PC-3 (cell line): ENCODE measurements at regions not wholly inside any gene's neighbourhood (a gene's known extent, or its start where the extent isn't known, plus 50 kb on each side); places are given as distances from the start of the nearest gene placed in this dataset.

ENCODE experiments used
- ATAC-seq: fragments of 200-7000 bp; cut with Tn5 transposase; 2 replicates; pipeline ENCODE4 v1.9.1; 2020; ENCODE audit warnings: mild to moderate bottlenecking, moderate library complexity
- BruUV-seq: library from RNA; stranded (reverse); fragments of 400-500 nt; replicated peaks from 2 replicates; lab custom pipeline; 2021; lab: Mats Ljungman, UMichigan
- CTCF ChIA-PET: fragments of 300-600 bp; sonication (Branson Sonifier 250); formaldehyde crosslinking; loops from one replicate; lab custom pipeline; 2022; ENCODE audit warnings: antibody characterized with exemption; lab: Charles Lee
- POLR2A ChIA-PET: fragments of 300-600 bp; sonication (Branson Sonifier 250); formaldehyde crosslinking; loops from one replicate; lab custom pipeline; 2022; ENCODE audit warnings: antibody characterized with exemption; ENCODE audit not compliant: unreplicated experiment; lab: Charles Lee
- DNase-seq: peaks from one replicate; pipeline ENCODE4 v3.0.0-alpha.2; 2015
- H2AFZ ChIP-seq: fragments of 300-600 bp; sonication (generic); 2 replicates; pipeline ENCODE4 v1.6.0; 2016; ENCODE audit warnings: antibody characterized with exemption, low read length
- H3F3A ChIP-seq: fragments of 300-600 bp; sonication (generic); one replicate; pipeline ENCODE4 v1.6.0; 2017; ENCODE audit warnings: antibody characterized with exemption, low read length, control low read depth, mild to moderate bottlenecking; ENCODE audit not compliant: unreplicated experiment
- H3K27ac ChIP-seq: fragments of 300-600 bp; sonication (generic); 2 replicates; pipeline ENCODE4 v1.5.1; 2016; ENCODE audit warnings: mild to moderate bottlenecking, low read length
- H3K27me3 ChIP-seq: fragments of 300-600 bp; sonication (generic); 2 replicates; pipeline ENCODE4 v1.6.1; 2016; ENCODE audit warnings: low read length, mixed read lengths
- H3K36me3 ChIP-seq: fragments of 300-600 bp; sonication (generic); 2 replicates; pipeline ENCODE4 v1.6.1; 2016; ENCODE audit warnings: low read depth, mixed run types, low read length, mixed read lengths
- H3K4me1 ChIP-seq: fragments of 300-600 bp; sonication (generic); 2 replicates; pipeline ENCODE4 v1.5.1; 2016; ENCODE audit warnings: low read length; ENCODE audit not compliant: insufficient read depth
- H3K4me2 ChIP-seq: fragments of 300-600 bp; sonication (generic); 2 replicates; pipeline ENCODE4 v1.6.0; 2016; ENCODE audit warnings: low read length
- H3K4me3 ChIP-seq: fragments of 300-600 bp; sonication (generic); 2 replicates; pipeline ENCODE4 v1.5.1; 2016; ENCODE audit warnings: mild to moderate bottlenecking, low read length, mixed read lengths
- H3K79me2 ChIP-seq: fragments of 300-600 bp; sonication (generic); 2 replicates; pipeline ENCODE4 v1.6.1; 2017; ENCODE audit warnings: low read length, mixed read lengths
- H3K9ac ChIP-seq: fragments of 300-600 bp; sonication (generic); 2 replicates; pipeline ENCODE4 v1.6.0; 2016; ENCODE audit warnings: mild to moderate bottlenecking, low read length
- H3K9me2 ChIP-seq: fragments of 300-600 bp; sonication (generic); replicated peaks from 2 replicates; pipeline ENCODE4 v1.6.1; 2016; ENCODE audit warnings: mixed run types, low read length, mixed read lengths
- H3K9me3 ChIP-seq: fragments of 300-600 bp; sonication (generic); 2 replicates; pipeline ENCODE4 v1.6.1; 2016; ENCODE audit warnings: low read length, mixed read lengths
- H4K20me1 ChIP-seq: fragments of 300-600 bp; sonication (generic); 2 replicates; pipeline ENCODE4 v1.6.1; 2016; ENCODE audit warnings: low read length, mixed read lengths
- EZH2 ChIP-seq: fragments of 300-600 bp; sonication (generic); IDR thresholded peaks from one replicate; pipeline ENCODE4 v1.6.1; 2017; ENCODE audit warnings: antibody characterized with exemption, mild to moderate bottlenecking, low read length; ENCODE audit not compliant: unreplicated experiment
- EZH2phosphoT487 ChIP-seq: fragments of 300-600 bp; sonication (generic); IDR thresholded peaks from 2 replicates; pipeline ENCODE4 v1.6.1; 2018; ENCODE audit warnings: mild to moderate bottlenecking, antibody characterized with exemption, low read length, borderline replicate concordance
- intact Hi-C: fragments of 100-400 bp; cut with micrococcal nuclease; formaldehyde crosslinking; loops from 2 replicates; pipeline ENCODE4 v1.9.0; 2023
- TF ChIP-seq, protein P1 (sequence below): fragments of 300-600 bp; sonication (generic); conservative IDR thresholded peaks from 2 replicates; pipeline ENCODE4 v1.5.1; 2017; ENCODE audit warnings: antibody characterized with exemption, low read depth, mild to moderate bottlenecking, low read length

GRCh38 chr15:39102431-39102830 lies 478.4 kb upstream of the THBS1 start:
- BruUV-seq: no TSS peak
- H3K79me2 ChIP-seq: no peaks in the 10 kb centered on the region

GRCh38 chr15:39106950-39107349 lies 473.9 kb upstream of the THBS1 start:
- no peaks in the 10 kb centered on the region for H3K4me1 ChIP-seq
- H3F3A ChIP-seq: no peaks in the 10 kb centered on the region
- no peaks in the 10 kb centered on the region for H3K79me2 ChIP-seq
- intact Hi-C loops: no loop called here
- ChIA-PET CTCF (no interaction called here), POLR2A (no interaction called here)
- no peak for ATAC-seq
- H3K4me2 ChIP-seq: no peak overlapping the region
- H3K4me3 ChIP-seq: no peak overlapping the region
- H4K20me1 ChIP-seq: no peaks in the 10 kb centered on the region
- BruUV-seq: no TSS peak
- no peak for TF ChIP-seq EZH2phosphoT487
- TF ChIP-seq, protein P1, sequence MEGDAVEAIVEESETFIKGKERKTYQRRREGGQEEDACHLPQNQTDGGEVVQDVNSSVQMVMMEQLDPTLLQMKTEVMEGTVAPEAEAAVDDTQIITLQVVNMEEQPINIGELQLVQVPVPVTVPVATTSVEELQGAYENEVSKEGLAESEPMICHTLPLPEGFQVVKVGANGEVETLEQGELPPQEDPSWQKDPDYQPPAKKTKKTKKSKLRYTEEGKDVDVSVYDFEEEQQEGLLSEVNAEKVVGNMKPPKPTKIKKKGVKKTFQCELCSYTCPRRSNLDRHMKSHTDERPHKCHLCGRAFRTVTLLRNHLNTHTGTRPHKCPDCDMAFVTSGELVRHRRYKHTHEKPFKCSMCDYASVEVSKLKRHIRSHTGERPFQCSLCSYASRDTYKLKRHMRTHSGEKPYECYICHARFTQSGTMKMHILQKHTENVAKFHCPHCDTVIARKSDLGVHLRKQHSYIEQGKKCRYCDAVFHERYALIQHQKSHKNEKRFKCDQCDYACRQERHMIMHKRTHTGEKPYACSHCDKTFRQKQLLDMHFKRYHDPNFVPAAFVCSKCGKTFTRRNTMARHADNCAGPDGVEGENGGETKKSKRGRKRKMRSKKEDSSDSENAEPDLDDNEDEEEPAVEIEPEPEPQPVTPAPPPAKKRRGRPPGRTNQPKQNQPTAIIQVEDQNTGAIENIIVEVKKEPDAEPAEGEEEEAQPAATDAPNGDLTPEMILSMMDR: no peak
- no peak for TF ChIP-seq EZH2
- no peak for DNase-seq
- H3K9me2 ChIP-seq: no peaks in the 10 kb centered on the region
- no peaks in the 10 kb centered on the region for H3K9me3 ChIP-seq
- H3K27ac ChIP-seq: no peak overlapping the region
- no peak overlapping the region for H2AFZ ChIP-seq
- H3K27me3 ChIP-seq: no peaks in the 10 kb centered on the region
- H3K36me3 ChIP-seq: no peaks in the 10 kb centered on the region
- no peak overlapping the region for H3K9ac ChIP-seq

More at GRCh38 chr15:39102431-39102830, 478.4 kb upstream of the THBS1 start:
- intact Hi-C loops: no loop called here
- Histone ChIP-seq H3K4me2 (no peak overlapping the region), H3K4me3 (no peak overlapping the region), H3K4me1 (no peaks in the 10 kb centered on the region; the same call in 1 of the 2 replicates), H4K20me1 (no peaks in the 10 kb centered on the region), H3K27ac (no peak overlapping the region), H3K9me3 (no peaks in the 10 kb centered on the region), H3K9ac (no peak overlapping the region), H3K36me3 (no peaks in the 10 kb centered on the region), H2AFZ (no peak overlapping the region), H3F3A (no peaks in the 10 kb centered on the region), H3K9me2 (no peaks in the 10 kb centered on the region), H3K27me3 (no peaks in the 10 kb centered on the region)
- no peak for ATAC-seq
- DNase-seq: no peak
- CTCF ChIA-PET: no interaction called here
- TF ChIP-seq EZH2 (no peak), EZH2phosphoT487 (no peak)
- TF ChIP-seq, protein P1: no peak
- POLR2A ChIA-PET: no interaction called here

GRCh38 chr15:39108021-39108420 lies 472.9 kb upstream of the THBS1 start:
- Histone ChIP-seq H4K20me1 (no peaks in the 10 kb centered on the region), H3K9me2 (no peaks in the 10 kb centered on the region), H3K9ac (no peak overlapping the region), H3K9me3 (no peaks in the 10 kb centered on the region), H3K27me3 (no peaks in the 10 kb centered on the region), H3K4me1 (no peaks in the 10 kb centered on the region), H3K27ac (no peak overlapping the region), H2AFZ (no peak overlapping the region), H3K4me3 (no peak overlapping the region), H3K36me3 (no peaks in the 10 kb centered on the region), H3K4me2 (no peak overlapping the region), H3F3A (no peaks in the 10 kb centered on the region), H3K79me2 (no peaks in the 10 kb centered on the region)
- DNase-seq: no peak
- TF ChIP-seq EZH2 (no peak), EZH2phosphoT487 (no peak)
- TF ChIP-seq, protein P1: no peak
- no peak for ATAC-seq
- BruUV-seq: no TSS peak
- intact Hi-C loops: no loop called here
- POLR2A ChIA-PET: no interaction called here
- CTCF ChIA-PET: no interaction called here
